Fibroblast of lung (primary cell): ENCODE measurements at regions not wholly inside any gene's neighbourhood (a gene's known extent, or its start where the extent isn't known, plus 50 kb on each side); places are given as distances from the start of the nearest gene placed in this dataset.

ENCODE experiments used
- CTCF ChIP-seq, 2 donors: IDR thresholded peaks in 1 of 2; conservative IDR thresholded peaks in 1 of 2; 1 replicate in 1 of 2; 2 replicates in 1 of 2; pipeline ENCODE4 v1.5.1; 2011 to 2012; ENCODE audit warnings: low read length in 2 of 2, control low read depth in 1 of 2, inconsistent platforms in 1 of 2, low read depth in 1 of 2, mild to moderate bottlenecking in 1 of 2
- EZH2 ChIP-seq: IDR thresholded peaks from 2 replicates; pipeline ENCODE4 v1.5.1; 2012; ENCODE audit warnings: low read length, control low read depth, mild to moderate bottlenecking; ENCODE audit errors: missing control alignments

- no peak for TF ChIP-seq EZH2
- TF ChIP-seq CTCF (conservative IDR thresholded peaks at IDR 0.05 in 1 of 2, IDR thresholded peaks at IDR 0.05 in 1 of 2; ENCODE audit: low read depth in 1 of 2, low read length in 2 of 2): no peak
Measured at GRCh38 chr3:94686208-94686607, 623.3 kb downstream of the NSUN3 start.
